Activated CD8-positive, alpha-beta memory T cell treated with anti-CD3 and anti-CD28 coated beads for 24 hours (primary cell): ENCODE measurements at regions not wholly inside any gene's neighbourhood (a gene's known extent, or its start where the extent isn't known, plus 50 kb on each side); places are given as distances from the start of the nearest gene placed in this dataset.
A peak's percentile ranks its signal among the peaks of the same experiment; 100 is the strongest.

Experiments
- DNase-seq: peaks from one replicate; pipeline ENCODE4 v3.0.0-alpha.2; 2020

DNA sequence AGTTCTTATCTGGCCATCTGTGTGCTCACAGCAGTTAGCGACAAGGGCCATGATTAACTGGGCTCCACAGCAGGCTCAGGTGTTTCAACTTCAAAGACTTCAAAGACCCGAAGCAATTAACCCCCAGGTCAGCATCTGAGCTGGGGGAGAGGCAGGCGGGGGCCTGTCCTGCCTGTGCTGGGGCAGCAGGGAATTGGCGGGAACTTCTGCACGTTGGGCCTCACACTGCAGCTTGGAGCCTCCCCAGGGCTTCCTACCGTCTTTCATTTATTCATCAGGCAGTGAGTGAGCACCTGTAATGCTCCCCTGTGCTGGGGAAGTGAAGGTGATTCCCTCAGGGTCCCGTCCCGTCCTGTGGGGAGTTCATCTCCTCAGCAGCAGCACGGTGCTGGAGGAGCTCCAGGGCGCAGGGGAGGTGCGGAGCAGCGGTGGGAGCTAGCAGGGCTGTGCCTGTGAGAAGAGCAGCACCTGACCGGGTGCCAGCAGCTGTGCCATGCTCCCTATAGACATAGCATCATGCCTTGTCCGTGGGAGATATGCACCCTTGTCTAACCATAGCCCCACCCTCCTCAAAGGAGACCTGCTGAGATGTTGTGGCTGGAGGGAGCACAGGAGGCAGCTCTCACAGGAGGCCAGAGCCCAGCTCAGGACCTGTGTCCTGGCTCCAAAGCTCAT lies 51.8 kb upstream of the FRMD1 start:
- DNase-seq: peak; percentile 45

- DNase-seq: no peak
These were observed 51.2 kb upstream of the FRMD1 start for GRCh38 chr6:168130168-168130696.

DNA sequence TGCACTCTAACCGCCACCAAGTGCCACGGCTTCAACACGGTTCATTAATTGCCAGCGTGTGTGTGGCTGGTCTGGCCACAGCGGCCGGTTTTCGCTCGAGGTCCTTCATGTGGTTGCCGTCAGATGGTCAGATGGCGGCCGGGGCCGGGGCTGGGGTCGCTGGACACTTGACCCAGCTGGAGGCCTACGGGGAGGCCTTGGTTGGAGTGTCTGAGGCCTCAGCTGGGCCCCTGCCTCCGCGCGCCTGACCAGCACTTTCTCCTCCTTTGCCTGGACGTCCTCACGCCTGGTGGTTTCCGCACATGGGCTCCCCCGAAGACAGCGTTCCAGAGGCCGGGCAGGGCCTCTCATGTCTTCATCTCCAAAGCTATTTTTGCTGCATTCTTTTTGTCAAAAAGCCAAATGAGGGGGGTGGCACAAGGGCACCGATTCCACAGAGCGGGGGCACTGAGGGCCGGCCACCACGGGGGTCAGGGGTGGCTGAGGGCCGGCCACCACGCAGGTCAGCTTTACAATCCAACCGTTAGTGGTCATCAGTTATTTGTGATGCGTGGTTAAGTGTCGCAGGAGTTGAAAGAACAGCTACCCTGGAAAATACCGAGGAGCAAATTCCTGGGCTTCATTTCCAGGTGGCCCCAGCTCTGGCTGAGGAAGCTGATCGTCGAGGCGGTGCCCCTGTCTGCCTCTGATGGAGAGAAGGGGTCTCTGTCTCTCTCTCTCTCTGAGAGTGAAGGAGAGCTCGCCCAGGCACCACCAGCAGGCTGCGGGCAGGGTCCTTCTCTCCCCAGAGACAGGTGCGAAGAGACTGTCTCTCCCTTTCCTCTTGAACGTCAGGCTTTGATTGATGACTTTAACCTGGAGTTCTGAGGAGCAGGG lies 50.5 kb upstream of the FRMD1 start:
- DNase-seq: peak; percentile 17

DNA sequence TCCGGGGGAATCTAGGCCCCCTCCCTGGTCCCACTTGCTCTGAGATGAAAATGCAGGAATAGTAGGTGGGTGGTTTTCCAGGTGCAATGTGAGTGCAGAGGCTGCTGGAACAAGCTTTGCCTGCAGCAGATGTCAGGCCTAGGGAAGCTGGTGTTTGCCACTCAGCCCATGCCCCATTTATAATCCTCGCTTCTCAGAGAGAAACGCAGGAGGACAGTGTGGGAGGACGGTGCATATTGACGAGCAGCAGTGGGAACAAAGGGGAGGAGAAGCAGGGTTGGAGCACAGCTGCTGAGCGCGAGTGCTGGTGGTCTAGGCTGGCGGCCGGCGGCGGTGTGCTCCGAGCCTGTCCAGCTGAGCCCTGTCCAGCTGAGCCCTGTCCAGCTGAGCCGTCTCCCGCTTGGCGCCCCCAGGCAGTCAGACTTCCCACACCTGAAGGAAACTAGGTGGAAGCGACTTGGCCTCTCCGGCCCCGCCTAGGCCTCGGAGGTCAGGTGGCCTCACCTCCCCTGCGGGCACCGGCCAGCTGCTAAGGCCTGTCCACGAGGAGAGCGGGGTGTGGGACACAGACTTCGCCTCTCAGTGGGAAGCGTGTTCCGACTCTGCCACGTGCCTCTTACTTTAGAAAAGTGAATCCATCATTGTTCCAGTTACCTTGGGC lies 49.7 kb upstream of the FRMD1 start:
- DNase-seq: peak; percentile 35
